Lung (tissue), 12 donors: ENCODE measurements at regions not wholly inside any gene's neighbourhood (a gene's known extent, or its start where the extent isn't known, plus 50 kb on each side); places are given as distances from the start of the nearest gene placed in this dataset. TPM values are rescaled to one million over a fixed set of nuclear protein-coding genes. Genes with fewer than 3 reads are reported as not detected.

Experiments
- ATAC-seq: fragments of 200-7000 bp; cut with Tn5 transposase; one replicate; pipeline ENCODE4 v1.9.1; 2020; ENCODE audit warnings: moderate number of reproducible peaks; ENCODE audit not compliant: insufficient read depth, low FRiP score
- DNase-seq, 3 donors: peaks; one replicate each; pipeline ENCODE4 v3.0.0-alpha.2; 2013 to 2017
- H3K27ac ChIP-seq, 2 donors: one replicate each; pipeline ENCODE4 v1.5.1; 2013; ENCODE audit warnings: mild to moderate bottlenecking in 2 of 2, moderate library complexity in 2 of 2, control low read depth in 1 of 2, inconsistent platforms in 1 of 2, low read depth in 1 of 2, low read length in 1 of 2
- H3K27me3 ChIP-seq, 3 donors: one replicate each; pipeline ENCODE4 v1.5.1; 2013; ENCODE audit warnings: low read length in 2 of 3; ENCODE audit not compliant: control insufficient read depth in 3 of 3, insufficient read depth in 3 of 3
- H3K36me3 ChIP-seq, 4 donors: one replicate each; pipeline ENCODE4 v1.5.1; 2013; ENCODE audit warnings: low read length in 4 of 4, mild to moderate bottlenecking in 1 of 4, moderate library complexity in 1 of 4; ENCODE audit not compliant: control insufficient read depth in 4 of 4, insufficient read depth in 4 of 4
- H3K4me1 ChIP-seq, 5 donors: one replicate each; pipeline ENCODE4 v1.5.1; 2013; ENCODE audit warnings: low read length in 5 of 5, mild to moderate bottlenecking in 2 of 5, moderate library complexity in 1 of 5; ENCODE audit not compliant: control insufficient read depth in 5 of 5, insufficient read depth in 5 of 5
- H3K4me3 ChIP-seq: one replicate; pipeline ENCODE4 v1.5.1; 2013; ENCODE audit warnings: mild to moderate bottlenecking, control low read depth, moderate library complexity
- H3K9ac ChIP-seq, 2 donors: one replicate each; pipeline ENCODE4 v1.5.1; 2013; ENCODE audit warnings: low read length in 2 of 2, control low read depth in 1 of 2; ENCODE audit not compliant: insufficient read depth in 1 of 2
- H3K9me3 ChIP-seq, 4 donors: one replicate each; pipeline ENCODE4 v1.5.1; 2013; ENCODE audit warnings: low read length in 3 of 4, mild to moderate bottlenecking in 1 of 4, moderate library complexity in 1 of 4; ENCODE audit not compliant: control insufficient read depth in 4 of 4, insufficient read depth in 3 of 4
- WGBS, 2 donors: extraction: QIAGEN DNeasy Blood & Tissue Kit; methylation state at CpG; one replicate each; pipeline ENCODE4 v1.1.7; 2013; 5-methylcytosine and 5-hydroxymethylcytosine counted together
- small RNA-seq: library from RNA; depleted of rRNA; stranded (forward); fragments of <200 nt; gene quantifications from one replicate; pipeline ENCODE3, GENCODE V24; 2014; ENCODE audit warnings: low replicate concordance
- TF ChIP-seq, protein P1 (sequence below): IDR thresholded peaks from 2 replicates; pipeline ENCODE4 v1.5.1; 2012; ENCODE audit warnings: mild to moderate bottlenecking; ENCODE audit errors: control extremely low read depth, extremely low read depth
- donor health status: control.
- donor health status: control.
- donor health status: Bipolar disorder and iron deficiency.
- donor health status: healthy.
- donor health status: DM: yes; HTN: yes; CAD: no.

DNA sequence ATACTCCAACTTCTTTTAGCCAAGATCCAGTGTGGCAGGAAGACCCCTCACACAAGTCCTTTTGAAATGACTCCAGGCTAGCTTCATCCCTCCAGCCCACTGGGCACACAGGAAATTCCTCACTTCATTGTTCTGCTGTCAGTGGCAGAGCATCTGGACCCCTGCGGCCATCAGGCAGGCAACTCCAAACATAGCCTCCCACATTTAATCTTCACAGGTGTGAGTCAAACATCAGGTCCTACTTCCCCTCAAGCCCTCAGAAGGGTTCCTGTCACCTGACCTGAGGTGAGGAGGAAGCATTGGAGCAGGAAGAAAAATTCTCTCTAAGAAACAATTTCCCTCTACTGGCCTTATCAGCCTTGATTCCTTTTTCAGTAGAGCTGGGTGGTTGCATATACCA lies 51.1 kb upstream of the C1GALT1 start:
- no peaks in the 10 kb centered on the region for H3K36me3 ChIP-seq
- H3K9me3 ChIP-seq, result no peaks in the 10 kb centered on the region
- H3K4me1 ChIP-seq, result no peaks in the 10 kb centered on the region
- H3K27me3 ChIP-seq, result no peaks in the 10 kb centered on the region
- TF ChIP-seq, protein P1, sequence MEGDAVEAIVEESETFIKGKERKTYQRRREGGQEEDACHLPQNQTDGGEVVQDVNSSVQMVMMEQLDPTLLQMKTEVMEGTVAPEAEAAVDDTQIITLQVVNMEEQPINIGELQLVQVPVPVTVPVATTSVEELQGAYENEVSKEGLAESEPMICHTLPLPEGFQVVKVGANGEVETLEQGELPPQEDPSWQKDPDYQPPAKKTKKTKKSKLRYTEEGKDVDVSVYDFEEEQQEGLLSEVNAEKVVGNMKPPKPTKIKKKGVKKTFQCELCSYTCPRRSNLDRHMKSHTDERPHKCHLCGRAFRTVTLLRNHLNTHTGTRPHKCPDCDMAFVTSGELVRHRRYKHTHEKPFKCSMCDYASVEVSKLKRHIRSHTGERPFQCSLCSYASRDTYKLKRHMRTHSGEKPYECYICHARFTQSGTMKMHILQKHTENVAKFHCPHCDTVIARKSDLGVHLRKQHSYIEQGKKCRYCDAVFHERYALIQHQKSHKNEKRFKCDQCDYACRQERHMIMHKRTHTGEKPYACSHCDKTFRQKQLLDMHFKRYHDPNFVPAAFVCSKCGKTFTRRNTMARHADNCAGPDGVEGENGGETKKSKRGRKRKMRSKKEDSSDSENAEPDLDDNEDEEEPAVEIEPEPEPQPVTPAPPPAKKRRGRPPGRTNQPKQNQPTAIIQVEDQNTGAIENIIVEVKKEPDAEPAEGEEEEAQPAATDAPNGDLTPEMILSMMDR, result no peak
- DNase-seq (no peak), ATAC-seq (no peak)
- no peak overlapping the region for H3K4me3 ChIP-seq
- no peak overlapping the region for H3K9ac ChIP-seq
- no peak overlapping the region for H3K27ac ChIP-seq
- WGBS, 2 donors, result 80 to 91% methylated on average over 1 of the region's 1 CpG

Small RNAs in the stretch of these regions (small RNA-seq; reads per million reads assigned to genes)
- gene AC079804.2 (not detected), gene MIR3683 (not detected), gene RF00019 (not detected)
